A549 (cell line): ENCODE measurements at regions not wholly inside any gene's neighbourhood (a gene's known extent, or its start where the extent isn't known, plus 50 kb on each side); places are given as distances from the start of the nearest gene placed in this dataset.

Experiments
- CBX2 ChIP-seq: fragments of 200-600 bp; sonication (generic); IDR thresholded peaks from 2 replicates; pipeline ENCODE4 v1.6.1; 2016; ENCODE audit warnings: low read depth, mild to moderate bottlenecking, borderline replicate concordance
- CHD2 ChIP-seq: fragments of 150-350 bp; IDR thresholded peaks from 2 replicates; pipeline ENCODE4 v1.6.1; 2014; ENCODE audit warnings: low read length; ENCODE audit not compliant: partially characterized antibody
- CTCF ChIP-seq: fragments of >200 bp; sonication (Bioruptor Twin); formaldehyde crosslinking; IDR thresholded peaks from 3 replicates; pipeline ENCODE4 v1.5.1; 2016
- POLR2A ChIP-seq: IDR thresholded peaks from 2 replicates; pipeline ENCODE4 v1.6.1; 2012; ENCODE audit warnings: mild to moderate bottlenecking, low read length
- REST ChIP-seq: fragments of 200-600 bp; sonication (generic); IDR thresholded peaks from 2 replicates; pipeline ENCODE4 v1.6.1; 2016; ENCODE audit warnings: antibody characterized with exemption, mild to moderate bottlenecking, moderate library complexity
- RNF2 ChIP-seq: fragments of 200-600 bp; sonication (generic); IDR thresholded peaks from 2 replicates; pipeline ENCODE4 v1.6.1; 2016; ENCODE audit warnings: low read depth, mild to moderate bottlenecking, antibody characterized with exemption, moderate library complexity, borderline replicate concordance
- SMC3 ChIP-seq: fragments of >200 bp; sonication (Bioruptor Twin); formaldehyde crosslinking; IDR thresholded peaks from 3 replicates; pipeline ENCODE4 v1.6.1; 2018; ENCODE audit warnings: inconsistent platforms
- TF ChIP-seq, protein P1 (sequence below): fragments of 450-650 bp; IDR thresholded peaks from 2 replicates; pipeline ENCODE4 v1.6.1; 2014; ENCODE audit warnings: antibody characterized with exemption

- no peak for TF ChIP-seq CTCF
- no peak for TF ChIP-seq RNF2
- TF ChIP-seq, protein P1, sequence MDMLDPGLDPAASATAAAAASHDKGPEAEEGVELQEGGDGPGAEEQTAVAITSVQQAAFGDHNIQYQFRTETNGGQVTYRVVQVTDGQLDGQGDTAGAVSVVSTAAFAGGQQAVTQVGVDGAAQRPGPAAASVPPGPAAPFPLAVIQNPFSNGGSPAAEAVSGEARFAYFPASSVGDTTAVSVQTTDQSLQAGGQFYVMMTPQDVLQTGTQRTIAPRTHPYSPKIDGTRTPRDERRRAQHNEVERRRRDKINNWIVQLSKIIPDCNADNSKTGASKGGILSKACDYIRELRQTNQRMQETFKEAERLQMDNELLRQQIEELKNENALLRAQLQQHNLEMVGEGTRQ: no peak
- no peak for TF ChIP-seq REST
- TF ChIP-seq CHD2: no peak
- no peak for TF ChIP-seq SMC3
- no peak for TF ChIP-seq POLR2A
- no peak for TF ChIP-seq CBX2
Measured at GRCh38 chr13:56110751-56111150, 1030.0 kb upstream of the PRR20A start.
